Testis (tissue), 2 donors: ENCODE measurements at regions not wholly inside any gene's neighbourhood (a gene's known extent, or its start where the extent isn't known, plus 50 kb on each side); places are given as distances from the start of the nearest gene placed in this dataset.

Experiments
- POLR2A ChIP-seq: fragments of 450-650 bp; IDR thresholded peaks from one replicate; pipeline ENCODE4 v1.6.1; 2017; ENCODE audit warnings: antibody characterized with exemption, mild to moderate bottlenecking, moderate library complexity
- TF ChIP-seq, protein P1 (sequence below), 3 experiments: fragments of 450-650 bp in 2 of 3; fragments of 200-600 bp in 1 of 3; sonication (generic) in 1 of 3; IDR thresholded peaks; one replicate each; pipeline ENCODE4 v1.5.1; 2016 to 2019; ENCODE audit warnings: antibody characterized with exemption in 3 of 3, mild to moderate bottlenecking in 2 of 3, moderate library complexity in 1 of 3

DNA sequence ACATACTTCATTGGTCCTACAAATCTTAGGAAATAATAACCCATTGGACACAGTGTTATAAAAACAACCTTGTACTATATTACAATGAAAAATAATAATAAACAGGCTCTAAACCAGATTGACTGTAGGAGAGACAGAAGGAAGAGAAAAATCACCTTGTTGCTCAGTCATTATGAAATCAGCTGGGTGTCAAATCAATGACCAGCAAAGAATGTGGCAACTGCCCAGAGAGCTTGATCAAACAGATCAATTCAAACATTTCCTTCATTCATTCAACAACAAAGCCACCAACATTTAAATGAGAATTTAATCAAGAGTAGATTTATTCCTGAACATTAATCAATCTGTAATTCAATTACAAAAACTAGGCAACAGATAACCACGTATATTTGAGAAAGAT lies 671.9 kb upstream of the CHAC2 start:
- TF ChIP-seq, protein P1, sequence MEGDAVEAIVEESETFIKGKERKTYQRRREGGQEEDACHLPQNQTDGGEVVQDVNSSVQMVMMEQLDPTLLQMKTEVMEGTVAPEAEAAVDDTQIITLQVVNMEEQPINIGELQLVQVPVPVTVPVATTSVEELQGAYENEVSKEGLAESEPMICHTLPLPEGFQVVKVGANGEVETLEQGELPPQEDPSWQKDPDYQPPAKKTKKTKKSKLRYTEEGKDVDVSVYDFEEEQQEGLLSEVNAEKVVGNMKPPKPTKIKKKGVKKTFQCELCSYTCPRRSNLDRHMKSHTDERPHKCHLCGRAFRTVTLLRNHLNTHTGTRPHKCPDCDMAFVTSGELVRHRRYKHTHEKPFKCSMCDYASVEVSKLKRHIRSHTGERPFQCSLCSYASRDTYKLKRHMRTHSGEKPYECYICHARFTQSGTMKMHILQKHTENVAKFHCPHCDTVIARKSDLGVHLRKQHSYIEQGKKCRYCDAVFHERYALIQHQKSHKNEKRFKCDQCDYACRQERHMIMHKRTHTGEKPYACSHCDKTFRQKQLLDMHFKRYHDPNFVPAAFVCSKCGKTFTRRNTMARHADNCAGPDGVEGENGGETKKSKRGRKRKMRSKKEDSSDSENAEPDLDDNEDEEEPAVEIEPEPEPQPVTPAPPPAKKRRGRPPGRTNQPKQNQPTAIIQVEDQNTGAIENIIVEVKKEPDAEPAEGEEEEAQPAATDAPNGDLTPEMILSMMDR (IDR thresholded peaks at IDR 0.05) = no peak
- no peak for TF ChIP-seq POLR2A
